H9 (cell line): ENCODE measurements at regions not wholly inside any gene's neighbourhood (a gene's known extent, or its start where the extent isn't known, plus 50 kb on each side); places are given as distances from the start of the nearest gene placed in this dataset.
A peak's percentile ranks its signal among the peaks of the same experiment; 100 is the strongest.

Source experiments
- DNase-seq: peaks from one replicate; pipeline ENCODE4 v3.0.0-alpha.2; 2017
- H2AFZ ChIP-seq: one replicate; pipeline ENCODE4 v1.6.1; 2013; ENCODE audit warnings: mild to moderate bottlenecking, low read length, control low read depth, moderate library complexity
- H2AK5ac ChIP-seq: 2 replicates; pipeline ENCODE4 v1.6.1; 2013; ENCODE audit warnings: low read length, control low read depth, mixed read lengths; ENCODE audit not compliant: insufficient read length
- H2BK120ac ChIP-seq: one replicate; pipeline ENCODE4 v1.6.1; 2013; ENCODE audit warnings: low read depth, mild to moderate bottlenecking, low read length, control low read depth, inconsistent platforms; ENCODE audit not compliant: poor library complexity, severe bottlenecking
- H2BK12ac ChIP-seq: 2 replicates; pipeline ENCODE4 v1.6.1; 2013; ENCODE audit warnings: low read length, control low read depth, mixed read lengths, low read depth; ENCODE audit not compliant: insufficient read length
- H2BK15ac ChIP-seq: 2 replicates; pipeline ENCODE4 v1.6.1; 2013; ENCODE audit warnings: low read depth, low read length, control low read depth
- H2BK20ac ChIP-seq: one replicate; pipeline ENCODE4 v1.6.1; 2013; ENCODE audit warnings: low read depth, mild to moderate bottlenecking, low read length, control low read depth, inconsistent platforms; ENCODE audit not compliant: poor library complexity, severe bottlenecking
- H2BK5ac ChIP-seq: 2 replicates; pipeline ENCODE4 v1.6.1; 2013; ENCODE audit warnings: low read length, control low read depth, mixed read lengths; ENCODE audit not compliant: insufficient read length
- H3K14ac ChIP-seq: 2 replicates; pipeline ENCODE4 v1.6.1; 2013; ENCODE audit warnings: low read length, control low read depth; ENCODE audit not compliant: insufficient read depth
- H3K18ac ChIP-seq: 2 replicates; pipeline ENCODE4 v1.6.1; 2013; ENCODE audit warnings: low read depth, mild to moderate bottlenecking, mixed read lengths, low read length, control low read depth; ENCODE audit not compliant: insufficient read length
- H3K23ac ChIP-seq: 2 replicates; pipeline ENCODE4 v1.6.1; 2013; ENCODE audit warnings: low read length, control low read depth, mixed read lengths, low read depth; ENCODE audit not compliant: insufficient read length
- H3K23me2 ChIP-seq: 2 replicates; pipeline ENCODE4 v1.6.1; 2013; ENCODE audit warnings: low read depth, mild to moderate bottlenecking, mixed read lengths, low read length, control low read depth; ENCODE audit not compliant: insufficient read length, poor library complexity, severe bottlenecking
- H3K27ac ChIP-seq: 2 replicates; pipeline ENCODE4 v1.5.1; 2013; ENCODE audit warnings: low read length, control low read depth, mixed read lengths, low read depth; ENCODE audit not compliant: insufficient read length
- H3K27me3 ChIP-seq: 2 replicates; pipeline ENCODE4 v1.6.1; 2013; ENCODE audit warnings: low read length, control low read depth, inconsistent platforms; ENCODE audit not compliant: insufficient read depth
- H3K4ac ChIP-seq: 2 replicates; pipeline ENCODE4 v1.6.1; 2013; ENCODE audit warnings: low read depth, mild to moderate bottlenecking, control low read depth, inconsistent platforms, low read length, moderate library complexity
- H3K4me1 ChIP-seq: 2 replicates; pipeline ENCODE4 v1.6.1; 2013; ENCODE audit warnings: low read length, control low read depth, inconsistent platforms; ENCODE audit not compliant: insufficient read depth
- H3K4me2 ChIP-seq: 2 replicates; pipeline ENCODE4 v1.6.1; 2013; ENCODE audit warnings: low read length, control low read depth, mixed read lengths; ENCODE audit not compliant: insufficient read length, insufficient read depth
- H3K56ac ChIP-seq: 2 replicates; pipeline ENCODE4 v1.6.1; 2013; ENCODE audit warnings: low read depth, mild to moderate bottlenecking, mixed read lengths, low read length, control low read depth; ENCODE audit not compliant: insufficient read length
- H3K79me1 ChIP-seq: 2 replicates; pipeline ENCODE4 v1.6.1; 2013; ENCODE audit warnings: low read depth, mild to moderate bottlenecking, moderate library complexity, low read length, control low read depth, inconsistent platforms; ENCODE audit not compliant: insufficient read depth, poor library complexity, severe bottlenecking
- H3K79me2 ChIP-seq: 2 replicates; pipeline ENCODE4 v1.6.1; 2013; ENCODE audit warnings: low read length, control low read depth, inconsistent platforms; ENCODE audit not compliant: insufficient read depth
- H3K9ac ChIP-seq: 2 replicates; pipeline ENCODE4 v1.6.1; 2013; ENCODE audit warnings: low read length, control low read depth, mixed read lengths; ENCODE audit not compliant: insufficient read length; ENCODE audit errors: extremely low read depth
- H3K9me3 ChIP-seq: one replicate; pipeline ENCODE4 v1.6.1; 2013; ENCODE audit warnings: low read depth, low read length, inconsistent platforms; ENCODE audit not compliant: control insufficient read depth
- H3T11ph ChIP-seq: one replicate; pipeline ENCODE4 v1.6.1; 2013; ENCODE audit warnings: mild to moderate bottlenecking, low read length, control low read depth, inconsistent platforms
- H4K20me1 ChIP-seq: one replicate; pipeline ENCODE4 v1.6.1; 2013; ENCODE audit not compliant: control insufficient read depth, insufficient read length, insufficient read depth
- H4K5ac ChIP-seq: 2 replicates; pipeline ENCODE4 v1.6.1; 2013; ENCODE audit warnings: low read depth, mild to moderate bottlenecking, mixed read lengths, low read length, control low read depth; ENCODE audit not compliant: insufficient read length
- H4K8ac ChIP-seq: replicated peaks from 2 replicates; pipeline ENCODE4 v1.6.1; 2013; ENCODE audit warnings: low read length, control low read depth, mixed read lengths, low read depth; ENCODE audit not compliant: insufficient read length
- H4K91ac ChIP-seq: 2 replicates; pipeline ENCODE4 v1.6.1; 2013; ENCODE audit warnings: low read depth, mild to moderate bottlenecking, moderate library complexity, mixed read lengths, low read length, control low read depth; ENCODE audit not compliant: insufficient read length
- H3K27ac Mint-ChIP-seq, 3 experiments: 2 replicates in 2 of 3; 3 replicates in 1 of 3; pipeline ENCODE4 v1.8.0; 2020 to 2021; ENCODE audit warnings: mixed read lengths in 3 of 3, mild to moderate bottlenecking in 1 of 3, moderate library complexity in 1 of 3
- H3K27me3 Mint-ChIP-seq: 2 replicates; pipeline ENCODE4 v1.8.0; 2021; ENCODE audit warnings: low read depth, mild to moderate bottlenecking, moderate library complexity, mixed read lengths
- H3K36me3 Mint-ChIP-seq, 3 experiments: 2 replicates in 2 of 3; 3 replicates in 1 of 3; pipeline ENCODE4 v1.8.0; 2020 to 2021; ENCODE audit warnings: low read depth in 3 of 3, mixed read lengths in 3 of 3; ENCODE audit not compliant: insufficient read depth in 1 of 3
- H3K4me1 Mint-ChIP-seq, 2 experiments: 2 replicates each; pipeline ENCODE4 v1.8.0; 2020; ENCODE audit warnings: mixed read lengths in 2 of 2
- H3K4me3 Mint-ChIP-seq, 2 experiments: 2 replicates in 1 of 2; 3 replicates in 1 of 2; pipeline ENCODE4 v1.8.0; 2020 to 2021; ENCODE audit warnings: mild to moderate bottlenecking in 2 of 2, mixed read lengths in 2 of 2, moderate library complexity in 1 of 2
- H3K9me3 Mint-ChIP-seq, 2 experiments: 2 replicates in 1 of 2; 3 replicates in 1 of 2; pipeline ENCODE4 v1.8.0; 2020; ENCODE audit warnings: mild to moderate bottlenecking in 2 of 2, mixed read lengths in 2 of 2, moderate library complexity in 1 of 2
- CTCF ChIP-seq: fragments of 200-600 bp; sonication (generic); conservative IDR thresholded peaks from 3 replicates; pipeline ENCODE4 v1.8.0; 2021; ENCODE audit warnings: antibody characterized with exemption, mild to moderate bottlenecking
- WGBS: extraction: QIAGEN DNeasy Blood & Tissue Kit; methylation state at CpG from one replicate; pipeline ENCODE4 v1.1.7; 2013; ENCODE audit warnings: missing lambda C conversion rate, low lambda C conversion rate, mixed read lengths; ENCODE audit not compliant: insufficient read length; ENCODE audit errors: extremely low coverage; 5-methylcytosine and 5-hydroxymethylcytosine counted together

- Histone ChIP-seq H3K14ac (no peak overlapping the region), H3K27me3 (no peaks in the 10 kb centered on the region), H3K79me1 (no peaks in the 10 kb centered on the region), H3K9me3 (no peaks in the 10 kb centered on the region), H2BK5ac (no peak overlapping the region), H2BK20ac (no peak overlapping the region), H2BK120ac (no peak overlapping the region), H2AFZ (no peak overlapping the region), H3K27ac (no peak overlapping the region), H4K91ac (no peak overlapping the region), H3K4me2 (no peak overlapping the region), H3K4me1 (no peaks in the 10 kb centered on the region), H4K5ac (no peak overlapping the region), H3K56ac (no peak overlapping the region), H2BK12ac (no peak overlapping the region), H3K79me2 (no peaks in the 10 kb centered on the region), H3T11ph (no peak overlapping the region), H4K20me1 (no peaks in the 10 kb centered on the region), H3K23ac (no peak overlapping the region), H2BK15ac (no peak overlapping the region), H2AK5ac (no peak overlapping the region), H3K18ac (no peak overlapping the region), H3K23me2 (no peaks in the 10 kb centered on the region), H3K9ac (no peak overlapping the region), H3K4ac (no peak overlapping the region), H4K8ac (no peak overlapping the region)
- TF ChIP-seq CTCF, result no peak
- H3K9me3 Mint-ChIP-seq, result peaks cover 2 to 4% of the 10 kb centered on the region in 2 experiments; a peak in 3 of 5 replicates
- no peak overlapping the region for H3K4me3 Mint-ChIP-seq
- no peaks in the 10 kb centered on the region; a peak in 1 of 7 replicates for H3K36me3 Mint-ChIP-seq
- DNase-seq, result no peak
- peaks cover 9% of the 10 kb centered on the region; the same call in 1 of the 2 replicates for H3K27me3 Mint-ChIP-seq
- H3K4me1 Mint-ChIP-seq, result no peaks in the 10 kb centered on the region
- WGBS, result no CpG with 5 or more reads among the region's 26 CpGs
- H3K27ac Mint-ChIP-seq, result peak overlapping the region in 1 of 3 experiments; percentile 53; a peak in 1 of 7 replicates
These were observed 205.7 kb downstream of the ASB1 start for GRCh38 chr2:238632181-238633060.
